Stimulated activated CD4-positive, alpha-beta T cell treated with anti-CD3 and anti-CD28 coated beads, TNF-alpha, amount 100 ng/mL, for 4 hours (primary cell): ENCODE measurements at regions not wholly inside any gene's neighbourhood (a gene's known extent, or its start where the extent isn't known, plus 50 kb on each side); places are given as distances from the start of the nearest gene placed in this dataset.
"Not testable (repeated sequence)": the region's sequence is repeated elsewhere in the genome, so short reads cannot be mapped to it uniquely, and the experiment has no call there.

Experiments
- DNase-seq, 3 experiments: peaks; one replicate each; pipeline ENCODE4 v3.0.0-alpha.2; 2020; ENCODE audit warnings: low read depth in 3 of 3

DNA sequence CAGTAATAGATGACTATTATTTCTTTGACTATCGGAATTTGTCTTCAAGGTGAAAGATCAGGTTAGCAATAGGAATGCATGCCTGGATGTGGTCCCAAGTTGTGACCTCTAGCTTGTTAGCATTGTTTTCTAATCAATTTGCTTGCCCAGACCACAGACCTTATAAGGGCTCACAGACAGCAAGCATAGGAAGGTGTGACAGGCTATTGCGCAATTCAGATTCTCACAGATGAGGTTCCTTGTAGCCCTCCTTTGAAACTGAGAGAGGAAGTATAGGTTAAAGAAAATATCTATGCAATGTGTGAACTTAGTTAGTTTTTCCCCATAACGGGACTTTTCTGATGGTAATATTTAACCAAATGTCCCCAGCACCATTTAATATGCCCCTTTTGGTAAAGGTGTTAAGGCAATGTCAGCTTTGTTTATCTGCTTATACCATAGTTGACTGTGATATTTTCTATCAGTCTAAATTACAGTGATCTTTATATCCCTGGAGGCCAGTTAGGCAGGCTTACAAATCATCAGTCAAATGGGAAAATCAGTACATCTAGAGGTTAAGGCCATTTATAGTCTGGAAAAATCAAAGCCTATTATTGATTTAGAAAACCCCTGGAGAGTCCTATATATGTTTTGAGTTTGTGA, 168.1 kb upstream of the MBNL1 start:
- DNase-seq = no peak

DNA sequence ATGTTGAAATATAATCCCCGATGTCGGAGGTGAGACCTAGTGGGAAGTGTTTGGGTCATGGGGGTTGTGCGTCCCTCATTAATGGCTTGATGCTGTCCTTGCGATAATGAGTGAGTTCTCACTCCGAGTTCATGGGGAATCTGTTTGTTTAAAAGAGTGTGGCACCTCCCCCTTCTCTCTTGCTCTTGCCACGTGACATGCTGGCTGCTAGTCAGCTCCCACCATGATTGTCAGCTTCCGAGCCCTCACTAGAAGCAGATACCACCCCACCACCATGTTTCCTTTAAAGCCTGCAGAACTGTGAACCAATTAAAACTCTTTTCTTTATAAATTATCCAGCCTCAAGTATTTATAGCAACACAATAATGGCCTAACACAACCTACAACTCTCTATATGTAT, 166.3 kb upstream of the MBNL1 start:
- no peak for DNase-seq

DNA sequence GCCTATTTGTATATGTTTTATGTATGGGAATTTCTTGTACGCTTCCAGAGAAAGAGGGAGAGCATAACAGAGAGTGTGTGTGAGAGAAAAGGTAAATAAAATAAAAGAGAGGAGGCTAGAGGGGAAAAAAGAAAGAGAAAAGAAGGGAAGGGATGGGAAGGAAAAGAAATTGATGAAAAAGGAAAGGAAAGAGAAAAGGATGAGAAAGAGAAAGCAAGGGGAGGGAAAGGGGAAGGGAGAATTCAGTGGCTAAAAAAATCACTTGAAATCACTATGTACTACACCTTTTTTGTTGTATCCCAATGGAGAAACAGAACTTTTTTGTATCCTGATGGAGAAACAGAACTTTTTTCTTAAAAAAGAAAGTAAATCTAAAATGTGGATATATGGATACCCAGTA, 165.5 kb upstream of the MBNL1 start:
- DNase-seq = no peak

DNA sequence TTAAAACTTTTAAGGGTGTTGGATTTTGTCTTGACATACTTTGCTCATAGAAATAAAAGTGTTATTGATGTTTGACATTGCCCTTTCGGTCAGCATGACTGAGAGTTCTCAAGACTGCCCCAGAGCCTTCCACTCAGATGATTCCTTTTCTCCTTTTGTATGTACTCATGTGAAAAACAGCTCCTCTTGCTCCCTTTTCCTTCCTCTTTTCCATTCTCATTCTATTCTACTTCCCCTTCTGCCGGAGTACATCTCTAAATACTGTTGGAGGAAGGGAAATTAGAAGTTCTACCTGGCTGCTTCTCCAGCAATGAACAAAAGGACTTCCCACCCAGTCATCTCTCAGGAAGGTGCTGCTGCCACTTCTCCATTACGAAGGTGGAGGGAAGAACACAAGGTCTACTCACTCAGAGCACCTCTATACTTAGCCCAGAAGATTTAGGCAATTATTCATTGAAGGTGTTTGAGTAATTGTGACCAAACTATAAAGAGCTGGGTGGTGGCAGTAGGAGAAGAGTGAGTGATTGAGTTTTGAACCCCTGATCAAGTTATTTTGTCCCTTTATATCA, 163.8 kb upstream of the MBNL1 start:
- no peak for DNase-seq

DNA sequence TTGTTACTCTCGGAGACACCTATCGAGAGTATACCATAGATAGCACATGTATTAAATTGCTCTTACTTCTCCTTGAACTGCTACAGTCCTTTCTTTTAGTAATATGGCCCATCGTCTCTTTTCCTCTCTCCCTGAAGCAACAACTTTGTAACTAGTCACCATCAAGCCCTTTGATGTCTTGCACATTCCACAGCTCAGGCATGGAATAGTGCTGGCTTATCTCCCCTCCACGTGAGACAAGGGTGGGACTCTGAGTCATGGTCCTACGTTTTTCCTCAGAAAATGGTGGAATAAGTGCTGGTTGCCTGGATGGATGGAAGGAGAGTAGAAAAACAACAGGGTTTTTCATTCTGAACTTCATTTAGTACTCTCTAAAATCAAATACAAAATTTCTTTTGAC, 163.3 kb upstream of the MBNL1 start:
- no peak for DNase-seq

DNA sequence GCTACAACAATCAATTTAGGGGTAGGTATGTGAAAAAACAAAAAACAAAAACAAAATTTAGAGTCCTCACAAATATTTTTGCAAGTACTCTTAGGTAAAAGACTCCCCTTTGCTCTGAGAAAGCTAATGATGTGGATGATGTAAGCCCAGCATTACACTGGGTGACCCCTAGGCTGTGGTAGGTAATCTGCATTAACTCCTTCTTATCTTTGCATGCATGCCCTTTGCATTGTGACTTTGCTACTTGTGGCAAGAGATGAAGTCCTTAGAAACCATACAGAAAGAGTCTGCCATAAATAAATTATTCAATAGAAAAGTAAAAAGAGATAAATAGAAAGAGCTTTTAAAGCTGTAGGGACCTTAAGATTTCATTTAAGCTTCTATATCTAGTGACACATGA, 159.7 kb upstream of the MBNL1 start:
- DNase-seq = no peak

DNA sequence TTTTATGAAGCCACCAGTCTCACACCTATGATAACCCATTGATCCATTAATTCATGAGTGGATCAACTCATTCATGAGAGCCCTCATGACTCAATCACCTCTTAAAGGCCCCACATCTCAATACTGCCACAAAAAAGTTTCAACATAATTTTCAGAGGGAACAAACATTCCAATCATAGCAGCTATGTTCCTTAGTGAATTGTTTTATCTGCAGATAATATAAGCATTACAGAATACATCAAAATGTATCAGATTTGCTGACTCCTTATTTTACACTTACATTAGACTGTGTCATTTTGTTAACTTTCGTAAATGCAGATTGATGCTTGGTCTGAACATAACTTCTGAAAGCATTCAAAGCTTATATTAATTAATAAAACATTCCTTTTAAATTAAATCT, 155.3 kb upstream of the MBNL1 start:
- DNase-seq = no peak

DNA sequence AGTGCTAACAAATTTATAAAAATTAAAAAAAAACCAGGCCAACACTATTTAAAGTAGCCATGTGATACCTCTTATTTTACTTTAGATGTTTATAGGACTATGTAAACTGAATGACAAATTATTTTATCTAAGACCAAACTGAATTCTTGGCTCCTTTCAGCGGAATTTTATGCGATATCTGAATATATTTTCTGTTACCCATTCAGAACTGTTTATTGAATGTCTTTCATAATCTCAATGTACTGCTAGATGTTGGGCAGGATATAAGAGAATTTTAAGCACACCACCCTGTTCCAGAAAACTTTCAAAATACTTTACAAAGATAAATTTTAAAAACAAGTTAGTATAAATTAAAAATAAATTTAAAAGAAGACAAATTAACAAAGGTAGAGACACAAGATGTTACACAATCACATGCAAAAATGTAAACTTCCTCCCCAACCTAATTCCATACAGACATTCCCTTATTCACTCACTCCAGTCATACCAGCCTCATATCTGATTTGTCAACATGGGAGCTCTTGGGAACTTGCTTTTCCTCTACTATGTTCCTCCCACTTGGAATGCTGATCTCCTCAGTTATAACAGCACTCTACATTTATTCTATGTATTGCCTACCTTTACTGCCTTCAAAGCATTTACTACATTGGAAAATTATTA, 154.6 kb upstream of the MBNL1 start:
- no peak for DNase-seq

DNA sequence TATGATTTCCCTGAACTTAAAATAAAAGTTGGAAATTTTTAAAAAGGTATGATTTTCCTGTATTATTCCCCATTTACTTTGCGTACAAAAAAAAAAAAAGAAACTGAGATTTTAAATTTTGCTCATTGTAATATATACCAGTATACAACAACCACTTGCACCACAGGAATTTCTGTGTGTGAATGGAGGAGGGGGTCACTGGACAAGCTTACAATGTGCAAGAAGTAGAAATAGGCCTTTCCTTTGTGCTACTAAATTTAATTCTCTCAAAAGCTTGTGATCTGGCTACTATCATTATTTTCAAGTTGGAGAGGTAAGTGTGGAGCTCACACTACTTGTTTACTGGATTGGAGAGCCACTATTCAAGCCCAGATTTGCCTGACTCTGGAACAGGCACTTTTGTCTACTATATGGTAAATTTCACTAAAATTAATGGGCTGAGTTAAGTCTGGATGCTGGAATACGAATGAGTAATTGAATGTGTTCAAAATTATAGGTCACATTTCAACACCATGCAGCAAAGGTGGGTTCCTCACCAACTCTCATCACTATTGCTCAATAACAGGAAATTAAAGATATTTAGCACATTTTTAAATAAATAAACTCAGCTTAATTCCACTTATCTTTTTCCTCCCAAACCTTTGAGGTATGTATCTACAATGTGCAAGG, 148.0 kb upstream of the MBNL1 start:
- no peak for DNase-seq

DNA sequence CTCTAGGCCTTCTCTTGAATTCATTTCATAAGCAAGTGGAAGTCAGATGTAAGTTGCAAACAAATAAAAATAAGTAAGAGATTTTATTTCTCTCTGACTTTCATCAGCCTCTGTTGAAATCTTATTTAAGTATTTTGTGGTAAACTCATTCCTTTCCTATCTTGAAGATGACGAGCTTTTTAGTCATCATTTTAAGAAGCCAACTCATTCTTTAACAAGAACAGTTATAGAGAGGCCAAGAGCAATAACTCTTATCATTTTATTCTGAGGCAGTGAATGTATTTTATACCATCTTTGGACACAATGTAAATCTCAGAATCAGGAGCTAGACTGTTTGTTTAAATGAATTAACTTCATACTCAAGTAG, 147.5 kb upstream of the MBNL1 start:
- no peak for DNase-seq

DNA sequence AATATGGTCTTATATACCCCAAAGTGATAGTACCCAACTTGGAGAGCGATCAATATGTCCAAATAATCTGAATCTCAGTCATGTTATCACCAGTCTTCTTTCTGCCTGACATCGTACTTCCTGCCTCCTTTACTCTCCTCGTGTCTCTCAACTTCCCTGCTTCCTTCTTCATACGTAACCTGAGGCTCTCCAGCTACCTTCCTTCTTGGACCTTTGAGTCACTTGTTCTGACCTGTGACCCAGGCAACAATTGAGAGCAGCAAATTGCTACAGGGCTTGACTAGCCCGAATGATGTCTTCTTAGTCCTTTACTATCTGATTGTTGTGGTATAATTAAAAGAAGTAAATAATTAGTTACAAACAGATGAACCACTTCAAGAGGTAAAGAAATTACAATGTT, 145.9 kb upstream of the MBNL1 start:
- DNase-seq = no peak

DNA sequence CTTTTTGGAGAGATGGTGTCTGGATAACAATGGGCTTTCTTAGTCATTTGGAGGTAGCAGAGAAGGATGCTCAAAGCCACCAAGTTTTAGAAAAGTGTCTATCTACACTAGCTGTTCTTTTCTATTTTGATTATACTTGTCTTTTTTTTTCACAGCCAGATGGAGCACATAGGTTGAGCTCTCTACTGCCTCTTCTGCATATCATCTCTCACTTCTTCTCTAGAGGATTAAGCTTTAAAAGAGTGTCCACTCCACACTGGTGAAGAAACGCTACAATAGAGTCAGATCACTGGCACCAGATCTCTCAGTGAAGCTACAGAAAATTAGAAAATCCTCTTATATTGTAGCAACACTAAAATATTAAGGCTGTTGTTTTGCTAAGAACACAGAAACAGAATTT, 145.3 kb upstream of the MBNL1 start:
- no peak for DNase-seq

DNA sequence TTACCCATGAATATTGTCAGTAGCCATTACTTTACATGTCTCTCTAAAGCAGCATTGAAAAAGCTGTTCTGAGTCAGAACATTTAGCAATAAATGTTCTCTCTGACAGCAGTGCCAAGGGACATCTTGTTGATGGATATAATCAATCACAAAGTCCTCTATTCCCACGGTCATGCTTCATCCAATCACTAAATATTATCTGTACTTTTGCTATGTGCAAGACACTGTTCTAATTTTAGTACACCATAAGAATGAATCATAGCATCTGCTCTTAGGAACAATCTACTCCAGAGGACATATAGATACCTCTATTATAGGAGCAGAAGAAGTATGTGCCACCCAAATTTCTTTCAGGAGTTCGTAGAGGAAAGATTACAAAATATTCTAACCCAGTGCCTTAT, 142.5 kb upstream of the MBNL1 start:
- no peak for DNase-seq

DNA sequence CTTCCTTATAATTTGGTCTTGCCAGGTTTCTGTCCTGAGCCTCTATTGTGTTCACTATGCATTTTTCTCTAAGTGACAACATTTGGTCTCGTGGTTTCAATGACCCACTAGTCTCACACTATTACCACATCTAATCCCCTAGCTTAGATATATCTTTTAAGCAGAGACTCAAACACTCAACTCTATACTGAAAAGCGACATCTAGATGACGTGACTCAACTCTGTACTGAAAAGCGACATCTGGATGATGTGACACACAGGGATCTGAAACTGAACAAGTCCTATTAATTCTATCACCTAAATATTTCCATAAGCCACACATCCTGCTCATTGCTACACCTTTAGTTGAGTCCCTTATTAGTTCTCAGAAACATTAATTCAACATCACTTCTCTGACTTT, 141.7 kb upstream of the MBNL1 start:
- DNase-seq = no peak

DNA sequence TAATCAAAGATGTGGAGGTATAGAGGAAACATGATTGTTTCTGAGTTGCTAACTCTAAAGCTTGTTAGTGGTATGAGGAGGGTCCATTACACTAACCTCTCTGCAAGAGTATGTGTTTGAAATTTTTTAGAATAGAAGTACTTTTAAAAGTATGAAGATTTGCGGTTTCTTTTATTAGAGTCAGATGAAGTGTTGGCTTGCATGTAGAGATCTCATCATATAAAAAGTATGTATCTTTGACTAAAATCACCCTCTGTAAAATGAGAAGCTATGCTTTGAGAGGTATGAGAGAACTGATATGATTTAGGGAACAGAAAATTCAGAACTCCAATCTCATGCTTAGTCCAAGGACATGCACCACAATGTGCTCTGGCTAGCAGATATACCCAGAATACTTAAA, 140.4 kb upstream of the MBNL1 start:
- no peak for DNase-seq

DNA sequence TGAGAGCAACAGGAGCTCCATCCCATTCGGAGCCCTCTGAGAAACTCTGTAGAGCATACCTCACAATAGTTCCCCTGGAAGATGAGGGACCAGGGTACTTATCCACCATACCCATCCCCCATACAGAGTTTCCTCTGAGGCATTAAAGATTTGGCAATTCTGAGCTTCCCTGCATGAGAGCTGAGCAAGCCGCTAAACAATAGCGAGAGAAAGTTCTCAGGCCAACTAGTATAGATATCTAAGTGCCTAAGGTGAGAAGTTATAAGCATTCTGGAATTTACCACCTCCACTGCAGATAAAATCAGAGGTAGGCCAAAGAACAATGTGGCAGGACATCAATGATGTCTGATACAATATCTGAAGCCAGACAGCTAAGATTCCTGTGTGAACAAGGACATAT, 129.1 kb upstream of the MBNL1 start:
- DNase-seq = no peak

DNA sequence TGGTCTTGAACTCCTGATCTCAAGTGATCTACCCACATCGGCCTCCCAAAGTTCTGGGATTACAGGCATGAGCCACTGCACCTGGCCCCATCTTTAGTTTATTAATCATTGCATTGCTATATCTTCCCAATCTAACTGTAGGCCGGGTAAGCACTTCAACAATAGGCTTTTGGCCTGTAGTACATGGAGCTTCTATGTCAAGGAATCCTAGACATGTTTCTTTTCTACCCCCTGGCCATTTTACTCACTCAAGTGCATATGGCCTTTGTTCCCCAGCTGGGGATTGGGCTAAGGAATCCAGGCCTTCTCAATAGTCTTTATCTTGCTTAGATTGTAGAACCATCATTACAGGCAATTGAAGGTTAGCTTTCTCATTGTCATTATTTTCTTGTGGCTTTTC, 122.3 kb upstream of the MBNL1 start:
- no peak for DNase-seq

DNA sequence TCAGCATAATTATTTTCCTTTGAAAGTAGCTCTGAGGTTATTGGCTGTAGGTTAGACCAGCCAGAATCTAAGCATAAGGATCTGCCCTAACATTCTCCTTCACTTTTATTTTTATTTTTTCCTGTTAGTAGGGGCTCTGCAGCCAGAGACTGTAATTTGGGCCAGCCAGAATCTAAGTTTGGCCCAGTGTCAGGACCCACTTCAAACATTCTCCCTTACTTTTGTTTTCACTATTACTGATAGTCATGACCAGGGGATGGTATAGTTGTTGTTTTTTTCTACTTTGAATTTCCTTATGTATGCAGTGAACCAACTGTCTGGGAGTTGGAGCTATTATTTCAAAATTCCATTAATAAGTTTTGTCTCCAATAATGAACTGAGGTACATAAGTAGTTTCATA, 121.0 kb upstream of the MBNL1 start:
- DNase-seq = no peak

DNA sequence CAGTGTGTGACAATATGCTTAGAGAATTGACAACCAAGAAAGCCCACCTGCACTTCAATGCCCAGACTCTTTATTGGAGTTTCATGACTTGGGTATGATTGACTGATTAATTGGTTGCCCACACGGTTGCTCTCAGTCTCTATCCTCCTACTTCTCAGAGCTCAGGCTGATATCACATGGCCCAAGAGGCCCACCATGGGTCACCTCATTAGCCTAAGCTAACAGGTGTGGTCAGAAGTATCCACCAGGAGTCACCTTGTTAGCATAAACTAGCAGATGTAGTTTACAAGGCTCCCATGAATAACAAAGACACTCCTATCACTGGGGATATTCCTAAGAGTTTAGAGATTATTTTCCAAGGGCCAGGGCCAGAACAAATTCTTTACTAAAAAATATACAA, 120.2 kb upstream of the MBNL1 start:
- no peak for DNase-seq

DNA sequence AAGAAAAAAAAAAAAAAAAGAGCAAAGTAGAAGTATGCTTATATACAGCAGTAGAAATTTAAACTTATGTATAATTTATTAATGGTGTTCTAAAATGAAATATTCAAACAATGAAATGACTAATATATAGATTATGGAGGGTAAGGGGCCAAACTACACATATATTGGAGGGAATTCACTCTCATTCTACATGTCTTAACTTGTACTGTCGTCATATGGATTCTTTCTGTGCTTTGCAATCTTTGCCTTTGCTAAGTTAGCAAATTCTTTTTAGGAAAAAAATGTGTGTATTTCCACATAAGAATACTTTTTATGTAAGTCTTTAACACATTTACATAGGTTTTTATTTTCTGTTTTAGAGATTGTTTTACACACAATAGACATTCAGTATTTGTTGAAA, 118.9 kb upstream of the MBNL1 start:
- DNase-seq = no peak

DNA sequence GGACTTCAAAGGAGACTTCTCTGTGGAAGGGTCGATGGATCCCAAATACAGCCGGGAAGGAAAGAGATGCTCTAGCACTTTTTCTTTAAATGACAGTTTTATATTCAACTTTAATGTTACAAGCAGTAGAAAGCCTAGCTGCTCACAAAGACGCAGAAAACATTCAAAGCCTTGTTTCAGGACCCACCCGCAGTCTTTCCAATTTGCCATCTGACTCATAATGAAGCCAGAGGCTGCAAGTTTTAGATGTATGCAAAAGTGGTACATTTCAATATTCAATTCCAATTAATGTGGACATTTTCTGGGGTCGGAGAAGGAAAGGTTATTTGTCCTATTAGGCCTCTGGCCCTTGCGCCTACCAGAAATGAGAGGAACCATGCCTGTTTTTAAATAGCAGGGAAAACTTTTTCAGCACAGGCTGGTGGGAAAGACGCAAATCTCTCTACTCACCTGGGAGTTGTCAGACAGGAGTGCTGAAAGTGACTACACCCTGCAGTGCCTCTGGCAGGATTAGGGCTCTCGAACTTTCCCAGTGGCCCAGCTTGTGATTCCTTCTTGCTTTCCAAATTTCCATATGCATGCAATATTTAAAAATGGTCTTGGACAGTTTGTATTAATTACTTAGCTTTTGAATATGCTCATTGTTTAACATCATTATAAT, 117.4 kb upstream of the MBNL1 start:
- DNase-seq = no peak

DNA sequence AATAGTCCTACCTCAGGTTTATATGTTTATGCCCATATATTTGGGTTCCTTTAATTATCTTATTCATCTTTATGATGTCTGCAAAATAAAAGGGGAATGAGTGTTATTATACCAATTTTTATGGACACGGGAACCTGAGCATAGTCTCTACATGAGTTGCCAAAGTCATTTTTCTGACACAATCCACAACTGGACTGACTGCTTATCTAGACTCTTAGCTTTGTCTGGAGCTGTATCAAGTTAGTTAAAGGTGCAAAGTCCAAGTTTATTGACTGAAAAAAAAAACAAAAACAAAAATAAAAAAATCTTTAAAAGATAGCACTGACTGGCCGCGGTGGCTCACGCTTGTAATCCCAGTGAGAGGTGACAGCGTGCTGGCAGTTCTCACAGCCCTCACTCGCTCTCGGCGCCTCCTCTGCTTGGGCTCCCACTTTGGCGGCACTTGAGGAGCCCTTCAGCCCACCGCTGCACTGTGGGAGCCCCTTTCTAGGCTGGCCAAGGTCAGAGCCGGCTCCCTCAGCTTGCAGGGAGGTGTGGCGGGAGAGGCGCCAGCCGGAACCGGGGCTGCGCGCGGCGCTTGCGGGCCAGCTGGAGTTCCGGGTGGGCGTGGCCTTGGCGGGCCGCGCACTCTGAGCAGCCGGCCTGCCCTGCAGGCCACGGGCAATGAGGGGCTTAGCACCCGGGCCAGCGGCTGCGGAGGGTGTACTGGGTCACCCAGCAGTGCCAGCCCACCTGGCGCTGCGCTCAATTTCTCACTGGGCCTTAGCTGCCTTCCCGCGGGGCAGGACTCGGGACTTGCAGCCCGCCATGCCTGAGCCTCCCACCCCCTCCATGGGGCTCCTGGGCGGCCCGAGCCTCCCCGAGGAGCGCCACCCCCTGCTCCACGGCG, 116.6 kb upstream of the MBNL1 start:
- not testable (repeated sequence) for DNase-seq
